CD14-positive monocyte (primary cell): ENCODE measurements at regions not wholly inside any gene's neighbourhood (a gene's known extent, or its start where the extent isn't known, plus 50 kb on each side); places are given as distances from the start of the nearest gene placed in this dataset.

Experiments used
- DNase-seq, 3 donors: peaks; one replicate each; pipeline ENCODE4 v3.0.0-alpha.2; 2011 to 2022
- H2AFZ ChIP-seq: 2 replicates; pipeline ENCODE4 v1.6.0; 2012; ENCODE audit warnings: mild to moderate bottlenecking, low read depth, low read length, inconsistent platforms; ENCODE audit not compliant: insufficient read depth, poor library complexity, severe bottlenecking
- H3K27ac ChIP-seq, 2 donors: 1 replicate in 1 of 2; 2 replicates in 1 of 2; pipeline ENCODE4 v1.5.1; 2012 to 2013; ENCODE audit warnings: low read length in 2 of 2, control low read depth in 1 of 2, inconsistent platforms in 1 of 2, low read depth in 1 of 2, mild to moderate bottlenecking in 1 of 2
- H3K27me3 ChIP-seq, 2 donors: one replicate each; pipeline versions ENCODE4 v1.6.0 to v1.6.1; 2011 to 2013; ENCODE audit warnings: low read length in 2 of 2; ENCODE audit not compliant: control insufficient read depth in 2 of 2, insufficient read depth in 2 of 2
- H3K36me3 ChIP-seq, 2 donors: replicated peaks in 1 of 2; 1 replicate in 1 of 2; 2 replicates in 1 of 2; pipeline versions ENCODE4 v1.5.1 to v1.6.1; 2012 to 2013; ENCODE audit warnings: low read length in 2 of 2, control low read depth in 1 of 2, inconsistent platforms in 1 of 2, mild to moderate bottlenecking in 1 of 2; ENCODE audit not compliant: insufficient read depth in 2 of 2, control insufficient read depth in 1 of 2
- H3K4me1 ChIP-seq, 2 donors: 1 replicate in 1 of 2; 2 replicates in 1 of 2; pipeline versions ENCODE4 v1.5.1 to v1.6.1; 2012 to 2013; ENCODE audit warnings: low read length in 2 of 2, control low read depth in 1 of 2, inconsistent platforms in 1 of 2, mild to moderate bottlenecking in 1 of 2, moderate library complexity in 1 of 2; ENCODE audit not compliant: insufficient read depth in 2 of 2, control insufficient read depth in 1 of 2
- H3K4me2 ChIP-seq: replicated peaks from 2 replicates; pipeline ENCODE3; 2012; ENCODE audit warnings: low read length, moderate library complexity, mild to moderate bottlenecking; ENCODE audit not compliant: poor library complexity, severe bottlenecking; ENCODE audit errors: extremely low read depth
- H3K4me3 ChIP-seq, 3 experiments: fragments of 200-600 bp in 1 of 3; sonication (generic) in 1 of 3; replicated peaks in 1 of 3; 1 replicate in 2 of 3; 2 replicates in 1 of 3; pipeline ENCODE4 v1.5.1; 2011 to 2013; ENCODE audit warnings: low read length in 3 of 3, mild to moderate bottlenecking in 3 of 3, control low read depth in 2 of 3, low read depth in 2 of 3, inconsistent platforms in 1 of 3, moderate library complexity in 1 of 3
- H3K79me2 ChIP-seq: 2 replicates; pipeline ENCODE4 v1.6.0; 2012; ENCODE audit warnings: mild to moderate bottlenecking, control low read depth, inconsistent platforms, low read length, moderate library complexity; ENCODE audit not compliant: insufficient read depth
- H3K9ac ChIP-seq: 2 replicates; pipeline ENCODE4 v1.6.0; 2017; ENCODE audit warnings: low read length, mild to moderate bottlenecking; ENCODE audit not compliant: insufficient read depth, poor library complexity, severe bottlenecking
- H3K9me3 ChIP-seq, 2 donors: replicated peaks in 1 of 2; 1 replicate in 1 of 2; 2 replicates in 1 of 2; pipeline versions ENCODE4 v1.5.1 to v1.6.1; 2012 to 2013; ENCODE audit warnings: low read length in 2 of 2, control low read depth in 1 of 2; ENCODE audit not compliant: control insufficient read depth in 1 of 2, insufficient read depth in 1 of 2
- H4K20me1 ChIP-seq: 2 replicates; pipeline ENCODE4 v1.6.0; 2012; ENCODE audit warnings: mild to moderate bottlenecking, low read length, control low read depth, moderate library complexity; ENCODE audit not compliant: insufficient read depth
- H3K27ac Mint-ChIP-seq, 7 donors: one replicate each; pipeline ENCODE4 v1.8.0; 2020; ENCODE audit warnings: mild to moderate bottlenecking in 7 of 7, mixed read lengths in 7 of 7, moderate library complexity in 6 of 7, inconsistent platforms in 2 of 7
- H3K27me3 Mint-ChIP-seq, 3 donors: one replicate each; pipeline ENCODE4 v1.8.0; 2021 to 2022; ENCODE audit warnings: low read depth in 3 of 3, mild to moderate bottlenecking in 3 of 3, mixed read lengths in 3 of 3, moderate library complexity in 3 of 3, inconsistent platforms in 1 of 3
- H3K36me3 Mint-ChIP-seq, 2 donors: one replicate each; pipeline ENCODE4 v1.8.0; 2020; ENCODE audit warnings: mixed read lengths in 2 of 2, inconsistent platforms in 1 of 2, mild to moderate bottlenecking in 1 of 2
- H3K4me1 Mint-ChIP-seq: one replicate; pipeline ENCODE4 v1.8.0; 2020; ENCODE audit warnings: mild to moderate bottlenecking, mixed read lengths
- H3K4me3 Mint-ChIP-seq, 2 donors: one replicate each; pipeline ENCODE4 v1.8.0; 2020; ENCODE audit warnings: mild to moderate bottlenecking in 2 of 2, mixed read lengths in 2 of 2, moderate library complexity in 1 of 2
- H3K9me3 Mint-ChIP-seq, 7 donors: one replicate each; pipeline ENCODE4 v1.8.0; 2020 to 2022; ENCODE audit warnings: mixed read lengths in 7 of 7, mild to moderate bottlenecking in 6 of 7, moderate library complexity in 6 of 7, inconsistent platforms in 2 of 7
- WGBS: methylation state at CpG from one replicate; pipeline ENCODE4 v1.1.5; 2013; ENCODE audit warnings: missing lambda C conversion rate; ENCODE audit not compliant: insufficient coverage; 5-methylcytosine and 5-hydroxymethylcytosine counted together
- intact Hi-C, 2 donors: fragments of 100-400 bp; cut with micrococcal nuclease; formaldehyde crosslinking; loops; one replicate each; pipeline versions ENCODE4 v1.15.0 to v1.15.1; 2023
- TF ChIP-seq, protein P1 (sequence below): fragments of 200-600 bp; IDR thresholded peaks from one replicate; pipeline ENCODE4 v1.8.0; 2022; ENCODE audit warnings: antibody characterized with exemption, mild to moderate bottlenecking

DNA sequence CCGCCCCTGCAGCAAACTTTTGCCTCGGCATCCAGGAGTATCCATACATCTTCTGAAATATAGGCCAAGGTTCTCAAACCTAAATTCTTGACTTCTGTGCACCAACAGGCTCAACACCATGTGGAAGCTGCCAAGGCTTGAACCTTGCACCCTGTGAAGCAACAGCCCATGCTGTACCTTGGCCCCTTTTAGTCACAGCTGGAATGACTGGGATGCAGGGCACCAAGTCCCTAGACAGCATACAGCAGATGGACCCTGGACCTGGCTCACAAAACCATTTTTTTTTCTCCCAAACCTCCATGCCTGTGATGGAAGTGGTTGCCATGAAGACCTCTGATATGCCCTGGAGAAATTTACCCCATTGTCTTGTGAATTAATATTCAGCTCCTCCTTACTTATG, 233.8 kb upstream of the KCND2 start:
- no peak overlapping the region for H3K27ac Mint-ChIP-seq
- 82% methylated on average over 2 of the region's 2 CpGs for WGBS
- no peaks in the 10 kb centered on the region for H3K4me1 Mint-ChIP-seq
- Histone ChIP-seq H2AFZ (no peak overlapping the region), H3K27ac (no peak overlapping the region), H3K27me3 (no peaks in the 10 kb centered on the region), H3K79me2 (no peaks in the 10 kb centered on the region), H3K9ac (no peak overlapping the region), H3K9me3 (peaks cover 0 to 11% of the 10 kb centered on the region in 2 donors), H3K4me3 (no peak overlapping the region), H3K4me1 (no peaks in the 10 kb centered on the region), H3K36me3 (no peaks in the 10 kb centered on the region), H3K4me2 (no peak overlapping the region), H4K20me1 (no peaks in the 10 kb centered on the region)
- peaks cover 0 to 2% (median 2%) of the 10 kb centered on the region in 3 donors for H3K27me3 Mint-ChIP-seq
- intact Hi-C loops, result no loop called here
- no peak overlapping the region for H3K4me3 Mint-ChIP-seq
- peaks cover 0 to 7% (median 7%) of the 10 kb centered on the region in 7 donors for H3K9me3 Mint-ChIP-seq
- no peak for DNase-seq
- no peaks in the 10 kb centered on the region for H3K36me3 Mint-ChIP-seq
- TF ChIP-seq, protein P1, sequence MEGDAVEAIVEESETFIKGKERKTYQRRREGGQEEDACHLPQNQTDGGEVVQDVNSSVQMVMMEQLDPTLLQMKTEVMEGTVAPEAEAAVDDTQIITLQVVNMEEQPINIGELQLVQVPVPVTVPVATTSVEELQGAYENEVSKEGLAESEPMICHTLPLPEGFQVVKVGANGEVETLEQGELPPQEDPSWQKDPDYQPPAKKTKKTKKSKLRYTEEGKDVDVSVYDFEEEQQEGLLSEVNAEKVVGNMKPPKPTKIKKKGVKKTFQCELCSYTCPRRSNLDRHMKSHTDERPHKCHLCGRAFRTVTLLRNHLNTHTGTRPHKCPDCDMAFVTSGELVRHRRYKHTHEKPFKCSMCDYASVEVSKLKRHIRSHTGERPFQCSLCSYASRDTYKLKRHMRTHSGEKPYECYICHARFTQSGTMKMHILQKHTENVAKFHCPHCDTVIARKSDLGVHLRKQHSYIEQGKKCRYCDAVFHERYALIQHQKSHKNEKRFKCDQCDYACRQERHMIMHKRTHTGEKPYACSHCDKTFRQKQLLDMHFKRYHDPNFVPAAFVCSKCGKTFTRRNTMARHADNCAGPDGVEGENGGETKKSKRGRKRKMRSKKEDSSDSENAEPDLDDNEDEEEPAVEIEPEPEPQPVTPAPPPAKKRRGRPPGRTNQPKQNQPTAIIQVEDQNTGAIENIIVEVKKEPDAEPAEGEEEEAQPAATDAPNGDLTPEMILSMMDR, result no peak

GRCh38 chr7:120041798-120042197, 231.2 kb upstream of the KCND2 start:
- H3K9me3 Mint-ChIP-seq, result peaks cover 0 to 7% (median 6%) of the 10 kb centered on the region in 7 donors
- no peak overlapping the region for H3K4me3 Mint-ChIP-seq
- no peaks in the 10 kb centered on the region for H3K27me3 ChIP-seq
- no peaks in the 10 kb centered on the region for H3K36me3 ChIP-seq
- H3K9me3 ChIP-seq, result peaks cover 0 to 11% of the 10 kb centered on the region in 2 donors
- no peak overlapping the region for H2AFZ ChIP-seq
- H3K9ac ChIP-seq, result no peak overlapping the region
- H3K4me1 Mint-ChIP-seq, result no peaks in the 10 kb centered on the region
- no peak overlapping the region for H3K4me2 ChIP-seq
- H3K4me1 ChIP-seq, result no peaks in the 10 kb centered on the region
- no peak overlapping the region for H3K4me3 ChIP-seq
- H3K27me3 Mint-ChIP-seq, result peaks cover 0 to 2% (median 0%) of the 10 kb centered on the region in 3 donors
- no peaks in the 10 kb centered on the region for H3K36me3 Mint-ChIP-seq
- no peak overlapping the region for H3K27ac ChIP-seq
- H3K79me2 ChIP-seq, result no peaks in the 10 kb centered on the region
- intact Hi-C loops, result no loop called here
- no peaks in the 10 kb centered on the region for H4K20me1 ChIP-seq
- no peak overlapping the region for H3K27ac Mint-ChIP-seq
- no peak for DNase-seq
- TF ChIP-seq, protein P1, result no peak
